Amygdala (tissue), 56 donors: ENCODE measurements at regions not wholly inside any gene's neighbourhood (a gene's known extent, or its start where the extent isn't known, plus 50 kb on each side); places are given as distances from the start of the nearest gene placed in this dataset.

Experiments
- DNase-seq, 56 donors: peaks; one replicate each; lab custom pipeline; 2025; lab: John Stamatoyannopoulos, UW

- no peak for DNase-seq
These were observed 422.9 kb downstream of the DTHD1 start for GRCh38 chr4:36704289-36704688.

GRCh38 chr4:36709991-36710390 lies 428.6 kb downstream of the DTHD1 start:
- no peak for DNase-seq

- no peak for DNase-seq
These were observed 430.6 kb downstream of the DTHD1 start for GRCh38 chr4:36712013-36712412.

- DNase-seq, result no peak
These were observed 435.5 kb downstream of the DTHD1 start for GRCh38 chr4:36716874-36717273.

- no peak for DNase-seq
These were observed 438.0 kb downstream of the DTHD1 start for GRCh38 chr4:36719425-36719824.

- DNase-seq, result no peak
These were observed 441.6 kb downstream of the DTHD1 start for GRCh38 chr4:36722986-36723385.

GRCh38 chr4:36734334-36734733 lies 452.9 kb downstream of the DTHD1 start:
- DNase-seq, result no peak

- DNase-seq, result no peak
These were observed 456.3 kb downstream of the DTHD1 start for GRCh38 chr4:36737691-36738090.

GRCh38 chr4:36740796-36741310 lies 459.4 kb downstream of the DTHD1 start:
- DNase-seq, result no peak

GRCh38 chr4:36747277-36748129 lies 466.1 kb downstream of the DTHD1 start:
- DNase-seq, result no peak

GRCh38 chr4:36753048-36753447 lies 471.6 kb downstream of the DTHD1 start:
- DNase-seq, result no peak

GRCh38 chr4:36757580-36758311 lies 476.3 kb downstream of the DTHD1 start:
- no peak for DNase-seq

- DNase-seq, result no peak
These were observed 477.1 kb downstream of the DTHD1 start for GRCh38 chr4:36758312-36759178.

GRCh38 chr4:36761607-36762006 lies 480.2 kb downstream of the DTHD1 start:
- no peak for DNase-seq

- DNase-seq, result no peak
These were observed 480.7 kb upstream of the NWD2 start for GRCh38 chr4:36763814-36764213.

GRCh38 chr4:36767596-36767995 lies 476.9 kb upstream of the NWD2 start:
- no peak for DNase-seq

- DNase-seq, result no peak
These were observed 473.0 kb upstream of the NWD2 start for GRCh38 chr4:36771411-36772153.

- no peak for DNase-seq
These were observed 472.4 kb upstream of the NWD2 start for GRCh38 chr4:36772154-36772516.

- no peak for DNase-seq
These were observed 471.1 kb upstream of the NWD2 start for GRCh38 chr4:36773467-36773866.

- no peak for DNase-seq
These were observed 469.0 kb upstream of the NWD2 start for GRCh38 chr4:36775544-36775943.
